ENCODE measurements at regions not wholly inside any gene's neighbourhood (a gene's known extent, or its start where the extent isn't known, plus 50 kb on each side); places are given as distances from the start of the nearest gene placed in this dataset.

- DNase-seq (ENCODE audit: low spot score): no peak
These were observed 90.1 kb upstream of the SLC12A2 start for GRCh38 chr5:127993476-127993875.

- DNase-seq (ENCODE audit: low spot score): no peak
These were observed 89.4 kb upstream of the SLC12A2 start for GRCh38 chr5:127994087-127994660.

DNA sequence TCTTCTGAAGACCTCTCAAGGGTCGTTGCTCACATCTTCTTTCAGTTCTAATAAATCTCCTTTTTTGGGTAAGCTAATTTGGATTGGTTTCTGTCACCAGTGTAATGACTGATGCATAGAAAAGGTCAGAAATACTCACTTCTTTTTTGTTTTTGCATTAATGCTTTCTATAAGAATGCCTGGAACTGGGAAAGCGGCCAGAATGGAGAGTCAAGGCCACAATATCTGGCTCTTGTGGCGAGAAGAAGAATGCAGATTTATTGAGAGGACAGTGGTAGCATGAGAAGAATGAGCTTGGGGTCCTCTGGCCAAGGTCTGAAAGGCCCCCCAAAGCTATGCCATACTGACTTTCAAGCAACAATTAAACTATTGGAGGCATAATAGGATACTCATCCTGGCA, 88.0 kb upstream of the SLC12A2 start:
- no peak for DNase-seq (ENCODE audit: low spot score)

- peak; percentile 28 for DNase-seq (ENCODE audit: low spot score)
These were observed 86.3 kb upstream of the SLC12A2 start for GRCh38 chr5:127997201-127997704.

DNA sequence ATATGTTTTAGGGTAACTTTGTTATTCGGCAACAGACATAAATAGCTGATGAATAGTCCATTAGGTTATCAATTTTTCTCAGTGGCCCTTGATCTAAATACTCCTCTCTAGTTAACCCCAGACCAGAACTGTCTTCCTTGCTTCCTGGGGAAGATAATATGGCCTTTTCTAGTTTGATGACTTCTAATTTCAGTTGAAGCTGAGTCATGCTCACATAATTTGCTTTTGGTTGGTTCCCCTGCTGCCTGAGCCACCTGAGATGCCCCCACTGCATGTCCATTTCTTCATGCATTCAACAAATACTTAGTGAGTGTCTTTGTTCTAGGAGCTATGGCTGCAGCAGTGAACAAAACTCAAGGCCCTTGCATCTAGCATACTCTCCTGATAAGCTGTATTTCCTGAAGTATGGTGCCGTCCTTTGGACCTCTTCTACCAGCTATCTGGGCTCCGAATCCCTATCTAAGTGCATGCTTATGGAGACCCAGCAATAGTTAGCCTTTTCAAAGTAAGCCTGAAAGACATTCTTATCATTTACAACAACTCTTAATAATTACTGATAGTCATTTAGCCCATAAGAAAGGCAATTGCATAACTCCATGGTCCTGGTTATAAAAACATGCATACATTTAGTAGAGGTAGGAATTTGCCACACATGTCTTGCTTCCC, 84.5 kb upstream of the SLC12A2 start:
- DNase-seq (ENCODE audit: low spot score): no peak

- DNase-seq (ENCODE audit: low spot score): no peak
These were observed 83.7 kb upstream of the SLC12A2 start for GRCh38 chr5:127999909-128000308.

GRCh38 chr5:128002425-128002824, 81.1 kb upstream of the SLC12A2 start:
- DNase-seq (ENCODE audit: low spot score): no peak

DNA sequence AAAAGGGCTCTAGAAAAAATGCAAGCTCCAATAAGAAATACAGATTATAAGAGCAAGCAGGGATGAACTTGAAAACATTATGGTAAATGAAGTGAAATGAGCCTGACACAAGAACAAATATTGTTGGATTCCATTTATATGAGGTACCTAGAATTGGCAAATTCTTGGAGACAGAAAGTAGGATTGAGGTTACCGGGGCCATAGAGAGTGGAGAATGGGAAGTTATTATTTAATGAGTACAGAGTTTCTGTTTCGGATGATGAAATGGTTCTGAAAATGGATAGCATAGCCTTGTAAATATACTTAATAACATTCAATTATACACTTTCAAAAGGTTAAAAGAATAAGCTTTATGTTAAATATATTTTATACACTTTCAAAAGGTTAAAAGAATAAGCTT, 75.6 kb upstream of the SLC12A2 start:
- no peak for DNase-seq (ENCODE audit: low spot score)

DNA sequence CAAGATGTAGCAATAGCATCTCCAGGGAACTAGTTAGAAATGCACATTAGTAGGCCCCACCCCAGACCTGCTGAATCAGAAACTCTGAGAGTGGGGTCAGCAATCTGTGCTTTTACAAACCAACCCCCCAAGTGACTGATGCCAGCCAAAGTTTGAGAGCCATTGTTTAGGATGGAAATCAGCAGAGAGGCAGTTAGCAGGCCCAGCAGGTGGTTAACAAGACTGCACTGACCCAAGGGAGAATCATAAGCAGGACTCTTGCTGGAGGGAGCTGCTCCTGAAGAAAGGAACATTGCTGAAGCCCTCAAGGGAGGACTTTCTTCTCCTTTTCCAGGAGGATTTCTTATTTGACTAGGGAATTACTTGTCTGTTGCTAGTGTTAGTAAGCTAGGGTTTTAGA, 74.2 kb upstream of the SLC12A2 start:
- DNase-seq (ENCODE audit: low spot score): no peak

GRCh38 chr5:128011339-128011738, 72.2 kb upstream of the SLC12A2 start:
- DNase-seq (ENCODE audit: low spot score): no peak

- DNase-seq (ENCODE audit: low spot score): no peak
These were observed 69.0 kb upstream of the SLC12A2 start for GRCh38 chr5:128014578-128014977.

GRCh38 chr5:128015478-128015877, 68.1 kb upstream of the SLC12A2 start:
- DNase-seq (ENCODE audit: low spot score): no peak

DNA sequence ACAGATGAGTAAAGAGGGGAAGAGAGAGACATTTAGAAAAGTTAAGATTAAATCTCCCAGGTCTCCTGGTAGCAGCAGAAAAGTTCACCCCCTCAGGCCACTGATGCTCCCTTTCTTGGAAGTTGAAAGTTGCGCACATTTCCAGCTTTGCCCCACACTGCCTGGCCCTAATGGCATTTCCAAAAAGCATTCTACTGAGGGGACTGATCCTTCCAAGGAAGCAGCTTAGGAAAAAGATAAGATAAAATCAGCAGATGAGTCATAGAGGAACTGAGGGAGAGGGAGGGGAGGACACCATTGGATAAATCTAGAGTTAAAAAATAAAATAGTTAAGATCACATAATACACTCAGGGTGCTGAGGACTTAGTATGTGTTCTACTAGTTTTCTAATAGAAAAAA, 67.6 kb upstream of the SLC12A2 start:
- no peak for DNase-seq (ENCODE audit: low spot score)

DNA sequence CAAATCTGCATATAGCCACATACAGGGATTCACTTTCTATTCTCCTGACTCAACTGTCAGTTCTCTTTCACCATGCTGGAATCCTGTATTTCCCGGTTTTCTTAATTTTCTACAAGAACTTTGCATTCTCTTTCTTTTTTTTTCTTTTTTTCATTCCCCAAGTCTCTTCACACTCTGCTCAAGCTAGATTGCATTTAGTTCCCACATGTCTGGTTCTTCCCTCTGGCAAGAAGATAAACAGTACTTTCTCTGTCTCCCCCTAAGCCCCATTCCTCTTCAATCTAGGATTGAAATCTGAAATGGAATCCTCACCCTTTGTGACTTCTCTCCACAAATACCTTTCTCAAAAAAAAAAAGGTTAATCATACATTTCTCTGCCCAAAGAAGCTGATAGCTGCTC, 64.2 kb upstream of the SLC12A2 start:
- no peak for DNase-seq (ENCODE audit: low spot score)

- DNase-seq (ENCODE audit: low spot score): no peak
These were observed 63.6 kb upstream of the SLC12A2 start for GRCh38 chr5:128020012-128020411.

- no peak for DNase-seq (ENCODE audit: low spot score)
These were observed 62.2 kb upstream of the SLC12A2 start for GRCh38 chr5:128021411-128021810.

All from HuH-7 (cell line).